ENCODE measurements at regions not wholly inside any gene's neighbourhood (a gene's known extent, or its start where the extent isn't known, plus 50 kb on each side); places are given as distances from the start of the nearest gene placed in this dataset.
A peak's percentile ranks its signal among the peaks of the same experiment; 100 is the strongest.

DNA sequence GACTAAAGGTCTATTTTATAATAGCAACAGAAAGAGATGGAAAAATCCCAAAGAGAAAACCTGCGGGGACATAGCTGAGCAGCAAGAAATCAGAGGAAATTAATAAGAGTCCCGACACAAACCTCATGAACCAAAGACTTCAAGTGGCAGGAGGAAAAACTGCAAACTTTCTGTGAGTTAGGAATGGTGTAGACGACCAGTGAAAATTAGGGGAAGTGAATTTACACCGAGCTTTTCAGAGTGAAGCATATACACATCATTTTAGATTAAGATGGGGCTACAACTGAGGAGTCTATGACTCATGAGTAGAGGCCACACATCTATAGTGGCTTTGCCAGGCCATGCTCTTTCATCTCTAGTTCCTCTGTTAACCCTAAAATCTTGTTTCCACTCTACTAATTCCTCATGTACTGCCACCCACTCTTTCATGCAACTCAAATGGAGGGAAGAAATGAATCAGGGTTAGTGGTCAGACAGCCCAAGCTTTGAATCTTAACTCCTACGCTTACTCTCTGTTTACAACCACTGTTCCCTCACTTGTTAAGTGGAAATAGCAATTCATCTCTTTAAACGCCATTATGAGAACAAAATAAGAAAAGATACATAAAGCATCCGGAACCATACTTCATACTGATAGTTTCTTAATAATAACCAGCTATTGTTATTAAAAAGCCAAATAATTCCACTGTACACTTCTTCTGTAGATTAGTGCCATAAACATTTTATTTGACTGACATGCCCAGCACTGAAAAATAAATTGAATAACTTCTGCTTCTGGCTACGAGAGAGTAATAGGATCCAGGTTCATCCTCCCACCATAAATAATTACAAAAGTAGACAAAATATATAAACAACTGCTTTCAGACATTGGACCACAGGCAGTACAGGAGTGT is 219.3 kb downstream of the RMST start:
- in situ Hi-C loops (cut with MboI) (no loop called here), intact Hi-C loops (cut with micrococcal nuclease; ENCODE audit: unreplicated experiment) (no loop called here)
- peak; percentile 39 for DNase-seq (ENCODE audit: low read depth, low spot score)
- Histone ChIP-seq H4K20me1 (ENCODE audit: control insufficient read depth, insufficient read depth) (no peaks in the 10 kb centered on the region), H2AFZ (ENCODE audit: control insufficient read depth, low read depth, low read length) (no peak overlapping the region), H3K4me2 (ENCODE audit: control insufficient read depth, insufficient read depth) (no peak overlapping the region), H3K9me3 (replicated peaks; ENCODE audit: control insufficient read depth, insufficient read depth, low read length) (no peaks in the 10 kb centered on the region), H3K79me2 (ENCODE audit: control insufficient read depth, insufficient read depth, low read length) (no peaks in the 10 kb centered on the region), H3K36me3 (ENCODE audit: control insufficient read depth in 2 of 2, insufficient read depth in 2 of 2, low read length in 1 of 2) (no peaks in the 10 kb centered on the region), H3K9ac (ENCODE audit: control insufficient read depth, insufficient read depth, low read length) (no peak overlapping the region), H3K4me1 (ENCODE audit: control insufficient read depth, insufficient read depth, low read length) (no peaks in the 10 kb centered on the region), H3K27ac (ENCODE audit: control insufficient read depth, insufficient read depth) (no peak overlapping the region), H3K27me3 (replicated peaks in 1 of 2; ENCODE audit: control insufficient read depth in 2 of 2, insufficient read depth in 2 of 2, low read length in 1 of 2) (no peaks in the 10 kb centered on the region), H3K4me3 (no peak overlapping the region)
- peak; percentile 94 for ATAC-seq
- no TSS peak for BruUV-seq (replicated peaks)
- RAD21 ChIA-PET (ENCODE audit: unreplicated experiment): no interaction called here
- 11% methylated on average over 8 of the region's 8 CpGs for WGBS (ENCODE audit: insufficient coverage, insufficient replicate concordance, low lambda C conversion rate, missing lambda C conversion rate)
- SMC1A ChIA-PET (ENCODE audit: uncharacterized antibody, unreplicated experiment): interaction anchor here (0.7 kb wide), 1 partner anchor 118 kb away, joined by 3 read pairs; no protein-coding TSS in a partner anchor
- CTCF ChIA-PET: no interaction called here
- POLR2A ChIA-PET: no interaction called here
- FAIRE-seq: no peak
- TF ChIP-seq RFX5 (IDR thresholded peaks at IDR 0.05; ENCODE audit: low read depth, low read length) (no peak), TCF7 (IDR thresholded peaks at IDR 0.05; ENCODE audit: borderline replicate concordance) (peak; percentile 63; the same call in 1 of the 2 replicates), BACH1 (IDR thresholded peaks at IDR 0.05; ENCODE audit: borderline replicate concordance) (peak; percentile 53; the same call in 1 of the 2 replicates), BCL11A (IDR thresholded peaks at IDR 0.05; ENCODE audit: low read depth, low read length) (peak; percentile 85; the same call in 1 of the 2 replicates), ZBED1 (IDR thresholded peaks at IDR 0.05; ENCODE audit: borderline replicate concordance) (peak; percentile 72; the same call in 1 of the 2 replicates), NR2F1 (conservative IDR thresholded peaks at IDR 0.05) (peak; percentile 55), CREM (IDR thresholded peaks at IDR 0.05; ENCODE audit: low read depth) (peak; percentile 68; the same call in 1 of the 2 replicates), YBX1 (IDR thresholded peaks at IDR 0.05) (no peak), JUNB (IDR thresholded peaks at IDR 0.05) (peak; percentile 90), FOXK2 (IDR thresholded peaks at IDR 0.05) (no peak)
- TF ChIP-seq, protein P1, sequence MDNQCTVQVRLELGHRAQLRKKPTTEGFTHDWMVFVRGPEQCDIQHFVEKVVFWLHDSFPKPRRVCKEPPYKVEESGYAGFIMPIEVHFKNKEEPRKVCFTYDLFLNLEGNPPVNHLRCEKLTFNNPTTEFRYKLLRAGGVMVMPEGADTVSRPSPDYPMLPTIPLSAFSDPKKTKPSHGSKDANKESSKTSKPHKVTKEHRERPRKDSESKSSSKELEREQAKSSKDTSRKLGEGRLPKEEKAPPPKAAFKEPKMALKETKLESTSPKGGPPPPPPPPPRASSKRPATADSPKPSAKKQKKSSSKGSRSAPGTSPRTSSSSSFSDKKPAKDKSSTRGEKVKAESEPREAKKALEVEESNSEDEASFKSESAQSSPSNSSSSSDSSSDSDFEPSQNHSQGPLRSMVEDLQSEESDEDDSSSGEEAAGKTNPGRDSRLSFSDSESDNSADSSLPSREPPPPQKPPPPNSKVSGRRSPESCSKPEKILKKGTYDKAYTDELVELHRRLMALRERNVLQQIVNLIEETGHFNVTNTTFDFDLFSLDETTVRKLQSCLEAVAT (IDR thresholded peaks at IDR 0.05): 0 out of 2 replicates have a peak, but pooled peaks have one; percentile 15
- TF ChIP-seq, protein P2, sequence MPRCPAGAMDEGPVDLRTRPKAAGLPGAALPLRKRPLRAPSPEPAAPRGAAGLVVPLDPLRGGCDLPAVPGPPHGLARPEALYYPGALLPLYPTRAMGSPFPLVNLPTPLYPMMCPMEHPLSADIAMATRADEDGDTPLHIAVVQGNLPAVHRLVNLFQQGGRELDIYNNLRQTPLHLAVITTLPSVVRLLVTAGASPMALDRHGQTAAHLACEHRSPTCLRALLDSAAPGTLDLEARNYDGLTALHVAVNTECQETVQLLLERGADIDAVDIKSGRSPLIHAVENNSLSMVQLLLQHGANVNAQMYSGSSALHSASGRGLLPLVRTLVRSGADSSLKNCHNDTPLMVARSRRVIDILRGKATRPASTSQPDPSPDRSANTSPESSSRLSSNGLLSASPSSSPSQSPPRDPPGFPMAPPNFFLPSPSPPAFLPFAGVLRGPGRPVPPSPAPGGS (IDR thresholded peaks at IDR 0.05; ENCODE audit: borderline replicate concordance, insufficient read depth, low read depth, low read length, poor library complexity, severe bottlenecking): no peak
- TF ChIP-seq, protein P3, sequence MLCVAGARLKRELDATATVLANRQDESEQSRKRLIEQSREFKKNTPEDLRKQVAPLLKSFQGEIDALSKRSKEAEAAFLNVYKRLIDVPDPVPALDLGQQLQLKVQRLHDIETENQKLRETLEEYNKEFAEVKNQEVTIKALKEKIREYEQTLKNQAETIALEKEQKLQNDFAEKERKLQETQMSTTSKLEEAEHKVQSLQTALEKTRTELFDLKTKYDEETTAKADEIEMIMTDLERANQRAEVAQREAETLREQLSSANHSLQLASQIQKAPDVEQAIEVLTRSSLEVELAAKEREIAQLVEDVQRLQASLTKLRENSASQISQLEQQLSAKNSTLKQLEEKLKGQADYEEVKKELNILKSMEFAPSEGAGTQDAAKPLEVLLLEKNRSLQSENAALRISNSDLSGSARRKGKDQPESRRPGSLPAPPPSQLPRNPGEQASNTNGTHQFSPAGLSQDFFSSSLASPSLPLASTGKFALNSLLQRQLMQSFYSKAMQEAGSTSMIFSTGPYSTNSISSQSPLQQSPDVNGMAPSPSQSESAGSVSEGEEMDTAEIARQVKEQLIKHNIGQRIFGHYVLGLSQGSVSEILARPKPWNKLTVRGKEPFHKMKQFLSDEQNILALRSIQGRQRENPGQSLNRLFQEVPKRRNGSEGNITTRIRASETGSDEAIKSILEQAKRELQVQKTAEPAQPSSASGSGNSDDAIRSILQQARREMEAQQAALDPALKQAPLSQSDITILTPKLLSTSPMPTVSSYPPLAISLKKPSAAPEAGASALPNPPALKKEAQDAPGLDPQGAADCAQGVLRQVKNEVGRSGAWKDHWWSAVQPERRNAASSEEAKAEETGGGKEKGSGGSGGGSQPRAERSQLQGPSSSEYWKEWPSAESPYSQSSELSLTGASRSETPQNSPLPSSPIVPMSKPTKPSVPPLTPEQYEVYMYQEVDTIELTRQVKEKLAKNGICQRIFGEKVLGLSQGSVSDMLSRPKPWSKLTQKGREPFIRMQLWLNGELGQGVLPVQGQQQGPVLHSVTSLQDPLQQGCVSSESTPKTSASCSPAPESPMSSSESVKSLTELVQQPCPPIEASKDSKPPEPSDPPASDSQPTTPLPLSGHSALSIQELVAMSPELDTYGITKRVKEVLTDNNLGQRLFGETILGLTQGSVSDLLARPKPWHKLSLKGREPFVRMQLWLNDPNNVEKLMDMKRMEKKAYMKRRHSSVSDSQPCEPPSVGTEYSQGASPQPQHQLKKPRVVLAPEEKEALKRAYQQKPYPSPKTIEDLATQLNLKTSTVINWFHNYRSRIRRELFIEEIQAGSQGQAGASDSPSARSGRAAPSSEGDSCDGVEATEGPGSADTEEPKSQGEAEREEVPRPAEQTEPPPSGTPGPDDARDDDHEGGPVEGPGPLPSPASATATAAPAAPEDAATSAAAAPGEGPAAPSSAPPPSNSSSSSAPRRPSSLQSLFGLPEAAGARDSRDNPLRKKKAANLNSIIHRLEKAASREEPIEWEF (IDR thresholded peaks at IDR 0.05; ENCODE audit: insufficient replicate concordance, low read depth, low read length): no peak
- TF ChIP-seq, protein P4, sequence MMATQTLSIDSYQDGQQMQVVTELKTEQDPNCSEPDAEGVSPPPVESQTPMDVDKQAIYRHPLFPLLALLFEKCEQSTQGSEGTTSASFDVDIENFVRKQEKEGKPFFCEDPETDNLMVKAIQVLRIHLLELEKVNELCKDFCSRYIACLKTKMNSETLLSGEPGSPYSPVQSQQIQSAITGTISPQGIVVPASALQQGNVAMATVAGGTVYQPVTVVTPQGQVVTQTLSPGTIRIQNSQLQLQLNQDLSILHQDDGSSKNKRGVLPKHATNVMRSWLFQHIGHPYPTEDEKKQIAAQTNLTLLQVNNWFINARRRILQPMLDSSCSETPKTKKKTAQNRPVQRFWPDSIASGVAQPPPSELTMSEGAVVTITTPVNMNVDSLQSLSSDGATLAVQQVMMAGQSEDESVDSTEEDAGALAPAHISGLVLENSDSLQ (IDR thresholded peaks at IDR 0.05): peak; percentile 63
